H9 (cell line): ENCODE measurements at regions not wholly inside any gene's neighbourhood (a gene's known extent, or its start where the extent isn't known, plus 50 kb on each side); places are given as distances from the start of the nearest gene placed in this dataset.

Experiments used
- DNase-seq: peaks from one replicate; pipeline ENCODE4 v3.0.0-alpha.2; 2017
- H2AFZ ChIP-seq: one replicate; pipeline ENCODE4 v1.6.1; 2013; ENCODE audit warnings: mild to moderate bottlenecking, low read length, control low read depth, moderate library complexity
- H2AK5ac ChIP-seq: 2 replicates; pipeline ENCODE4 v1.6.1; 2013; ENCODE audit warnings: low read length, control low read depth, mixed read lengths; ENCODE audit not compliant: insufficient read length
- H2BK120ac ChIP-seq: one replicate; pipeline ENCODE4 v1.6.1; 2013; ENCODE audit warnings: low read depth, mild to moderate bottlenecking, low read length, control low read depth, inconsistent platforms; ENCODE audit not compliant: poor library complexity, severe bottlenecking
- H2BK12ac ChIP-seq: 2 replicates; pipeline ENCODE4 v1.6.1; 2013; ENCODE audit warnings: low read length, control low read depth, mixed read lengths, low read depth; ENCODE audit not compliant: insufficient read length
- H2BK15ac ChIP-seq: 2 replicates; pipeline ENCODE4 v1.6.1; 2013; ENCODE audit warnings: low read depth, low read length, control low read depth
- H2BK20ac ChIP-seq: one replicate; pipeline ENCODE4 v1.6.1; 2013; ENCODE audit warnings: low read depth, mild to moderate bottlenecking, low read length, control low read depth, inconsistent platforms; ENCODE audit not compliant: poor library complexity, severe bottlenecking
- H2BK5ac ChIP-seq: 2 replicates; pipeline ENCODE4 v1.6.1; 2013; ENCODE audit warnings: low read length, control low read depth, mixed read lengths; ENCODE audit not compliant: insufficient read length
- H3K14ac ChIP-seq: 2 replicates; pipeline ENCODE4 v1.6.1; 2013; ENCODE audit warnings: low read length, control low read depth; ENCODE audit not compliant: insufficient read depth
- H3K18ac ChIP-seq: 2 replicates; pipeline ENCODE4 v1.6.1; 2013; ENCODE audit warnings: low read depth, mild to moderate bottlenecking, mixed read lengths, low read length, control low read depth; ENCODE audit not compliant: insufficient read length
- H3K23ac ChIP-seq: 2 replicates; pipeline ENCODE4 v1.6.1; 2013; ENCODE audit warnings: low read length, control low read depth, mixed read lengths, low read depth; ENCODE audit not compliant: insufficient read length
- H3K23me2 ChIP-seq: 2 replicates; pipeline ENCODE4 v1.6.1; 2013; ENCODE audit warnings: low read depth, mild to moderate bottlenecking, mixed read lengths, low read length, control low read depth; ENCODE audit not compliant: insufficient read length, poor library complexity, severe bottlenecking
- H3K27ac ChIP-seq: 2 replicates; pipeline ENCODE4 v1.5.1; 2013; ENCODE audit warnings: low read length, control low read depth, mixed read lengths, low read depth; ENCODE audit not compliant: insufficient read length
- H3K27me3 ChIP-seq: 2 replicates; pipeline ENCODE4 v1.6.1; 2013; ENCODE audit warnings: low read length, control low read depth, inconsistent platforms; ENCODE audit not compliant: insufficient read depth
- H3K4ac ChIP-seq: 2 replicates; pipeline ENCODE4 v1.6.1; 2013; ENCODE audit warnings: low read depth, mild to moderate bottlenecking, control low read depth, inconsistent platforms, low read length, moderate library complexity
- H3K4me1 ChIP-seq: 2 replicates; pipeline ENCODE4 v1.6.1; 2013; ENCODE audit warnings: low read length, control low read depth, inconsistent platforms; ENCODE audit not compliant: insufficient read depth
- H3K4me2 ChIP-seq: 2 replicates; pipeline ENCODE4 v1.6.1; 2013; ENCODE audit warnings: low read length, control low read depth, mixed read lengths; ENCODE audit not compliant: insufficient read length, insufficient read depth
- H3K56ac ChIP-seq: 2 replicates; pipeline ENCODE4 v1.6.1; 2013; ENCODE audit warnings: low read depth, mild to moderate bottlenecking, mixed read lengths, low read length, control low read depth; ENCODE audit not compliant: insufficient read length
- H3K79me1 ChIP-seq: 2 replicates; pipeline ENCODE4 v1.6.1; 2013; ENCODE audit warnings: low read depth, mild to moderate bottlenecking, moderate library complexity, low read length, control low read depth, inconsistent platforms; ENCODE audit not compliant: insufficient read depth, poor library complexity, severe bottlenecking
- H3K79me2 ChIP-seq: 2 replicates; pipeline ENCODE4 v1.6.1; 2013; ENCODE audit warnings: low read length, control low read depth, inconsistent platforms; ENCODE audit not compliant: insufficient read depth
- H3K9ac ChIP-seq: 2 replicates; pipeline ENCODE4 v1.6.1; 2013; ENCODE audit warnings: low read length, control low read depth, mixed read lengths; ENCODE audit not compliant: insufficient read length; ENCODE audit errors: extremely low read depth
- H3K9me3 ChIP-seq: one replicate; pipeline ENCODE4 v1.6.1; 2013; ENCODE audit warnings: low read depth, low read length, inconsistent platforms; ENCODE audit not compliant: control insufficient read depth
- H3T11ph ChIP-seq: one replicate; pipeline ENCODE4 v1.6.1; 2013; ENCODE audit warnings: mild to moderate bottlenecking, low read length, control low read depth, inconsistent platforms
- H4K20me1 ChIP-seq: one replicate; pipeline ENCODE4 v1.6.1; 2013; ENCODE audit not compliant: control insufficient read depth, insufficient read length, insufficient read depth
- H4K5ac ChIP-seq: 2 replicates; pipeline ENCODE4 v1.6.1; 2013; ENCODE audit warnings: low read depth, mild to moderate bottlenecking, mixed read lengths, low read length, control low read depth; ENCODE audit not compliant: insufficient read length
- H4K8ac ChIP-seq: replicated peaks from 2 replicates; pipeline ENCODE4 v1.6.1; 2013; ENCODE audit warnings: low read length, control low read depth, mixed read lengths, low read depth; ENCODE audit not compliant: insufficient read length
- H4K91ac ChIP-seq: 2 replicates; pipeline ENCODE4 v1.6.1; 2013; ENCODE audit warnings: low read depth, mild to moderate bottlenecking, moderate library complexity, mixed read lengths, low read length, control low read depth; ENCODE audit not compliant: insufficient read length
- H3K27ac Mint-ChIP-seq, 3 experiments: 2 replicates in 2 of 3; 3 replicates in 1 of 3; pipeline ENCODE4 v1.8.0; 2020 to 2021; ENCODE audit warnings: mixed read lengths in 3 of 3, mild to moderate bottlenecking in 1 of 3, moderate library complexity in 1 of 3
- H3K27me3 Mint-ChIP-seq: 2 replicates; pipeline ENCODE4 v1.8.0; 2021; ENCODE audit warnings: low read depth, mild to moderate bottlenecking, moderate library complexity, mixed read lengths
- H3K36me3 Mint-ChIP-seq, 3 experiments: 2 replicates in 2 of 3; 3 replicates in 1 of 3; pipeline ENCODE4 v1.8.0; 2020 to 2021; ENCODE audit warnings: low read depth in 3 of 3, mixed read lengths in 3 of 3; ENCODE audit not compliant: insufficient read depth in 1 of 3
- H3K4me1 Mint-ChIP-seq, 2 experiments: 2 replicates each; pipeline ENCODE4 v1.8.0; 2020; ENCODE audit warnings: mixed read lengths in 2 of 2
- H3K4me3 Mint-ChIP-seq, 2 experiments: 2 replicates in 1 of 2; 3 replicates in 1 of 2; pipeline ENCODE4 v1.8.0; 2020 to 2021; ENCODE audit warnings: mild to moderate bottlenecking in 2 of 2, mixed read lengths in 2 of 2, moderate library complexity in 1 of 2
- H3K9me3 Mint-ChIP-seq, 2 experiments: 2 replicates in 1 of 2; 3 replicates in 1 of 2; pipeline ENCODE4 v1.8.0; 2020; ENCODE audit warnings: mild to moderate bottlenecking in 2 of 2, mixed read lengths in 2 of 2, moderate library complexity in 1 of 2
- CTCF ChIP-seq: fragments of 200-600 bp; sonication (generic); conservative IDR thresholded peaks from 3 replicates; pipeline ENCODE4 v1.8.0; 2021; ENCODE audit warnings: antibody characterized with exemption, mild to moderate bottlenecking
- WGBS: extraction: QIAGEN DNeasy Blood & Tissue Kit; methylation state at CpG from one replicate; pipeline ENCODE4 v1.1.7; 2013; ENCODE audit warnings: missing lambda C conversion rate, low lambda C conversion rate, mixed read lengths; ENCODE audit not compliant: insufficient read length; ENCODE audit errors: extremely low coverage; 5-methylcytosine and 5-hydroxymethylcytosine counted together

GRCh38 chr17:72065556-72065955 lies 55.3 kb upstream of the SOX9 start:
- Mint-ChIP-seq H3K4me3 (no peak overlapping the region), H3K9me3 (peaks cover 0 to 2% of the 10 kb centered on the region in 2 experiments; a peak in 3 of 5 replicates), H3K27me3 (no peaks in the 10 kb centered on the region; the same call in 1 of the 2 replicates), H3K27ac (no peak overlapping the region), H3K4me1 (no peaks in the 10 kb centered on the region), H3K36me3 (no peaks in the 10 kb centered on the region; a peak in 1 of 7 replicates)
- H3T11ph ChIP-seq: no peak overlapping the region
- no peak overlapping the region for H3K56ac ChIP-seq
- H3K9ac ChIP-seq: no peak overlapping the region
- no peak overlapping the region for H3K14ac ChIP-seq
- H3K79me1 ChIP-seq: no peaks in the 10 kb centered on the region
- DNase-seq: no peak
- no peak overlapping the region for H3K23ac ChIP-seq
- H3K18ac ChIP-seq: no peak overlapping the region
- H4K20me1 ChIP-seq: no peaks in the 10 kb centered on the region
- H3K23me2 ChIP-seq: no peaks in the 10 kb centered on the region
- no peaks in the 10 kb centered on the region for H3K79me2 ChIP-seq
- H3K4ac ChIP-seq: no peak overlapping the region
- H4K8ac ChIP-seq: no peak overlapping the region
- H4K5ac ChIP-seq: no peak overlapping the region
- no peak overlapping the region for H2AFZ ChIP-seq
- no peak for TF ChIP-seq CTCF
- no peak overlapping the region for H4K91ac ChIP-seq
- no peak overlapping the region for H2BK120ac ChIP-seq
- no peak overlapping the region for H2BK20ac ChIP-seq
- no peak overlapping the region for H2AK5ac ChIP-seq
- WGBS: no CpG with 5 or more reads among the region's 4 CpGs
- no peaks in the 10 kb centered on the region for H3K9me3 ChIP-seq
- no peaks in the 10 kb centered on the region for H3K27me3 ChIP-seq
- H2BK12ac ChIP-seq: no peak overlapping the region
- H2BK5ac ChIP-seq: no peak overlapping the region
- no peak overlapping the region for H3K4me2 ChIP-seq
- H3K4me1 ChIP-seq: no peaks in the 10 kb centered on the region
- H3K27ac ChIP-seq: no peak overlapping the region
- no peak overlapping the region for H2BK15ac ChIP-seq
